Right atrium auricular region (tissue), 2 donors: ENCODE measurements at regions not wholly inside any gene's neighbourhood (a gene's known extent, or its start where the extent isn't known, plus 50 kb on each side); places are given as distances from the start of the nearest gene placed in this dataset.

Experiments used
- DNase-seq: peaks from one replicate; pipeline ENCODE4 v3.0.0-alpha.2; 2019; ENCODE audit warnings: low spot score
- H3K27ac ChIP-seq, 2 donors: fragments of 200-600 bp; sonication (generic); 1 replicate in 1 of 2; 2 replicates in 1 of 2; pipeline ENCODE4 v1.5.1; 2016 to 2019
- H3K27me3 ChIP-seq, 2 donors: fragments of 200-600 bp; sonication (generic); one replicate each; pipeline versions ENCODE4 v1.5.1 to v1.6.0; 2017 to 2019
- H3K36me3 ChIP-seq: fragments of 200-600 bp; sonication (generic); one replicate; pipeline ENCODE4 v1.5.1; 2016
- H3K4me1 ChIP-seq, 2 donors: fragments of 200-600 bp; sonication (generic); one replicate each; pipeline versions ENCODE4 v1.5.1 to v1.6.0; 2017 to 2019
- H3K4me3 ChIP-seq, 2 donors: fragments of 200-600 bp; sonication (generic); 1 replicate in 1 of 2; 2 replicates in 1 of 2; pipeline ENCODE4 v1.5.1; 2017 to 2019; ENCODE audit warnings: mild to moderate bottlenecking in 1 of 2, moderate library complexity in 1 of 2
- H3K9me3 ChIP-seq, 2 donors: fragments of 200-600 bp; sonication (generic); one replicate each; pipeline ENCODE4 v1.5.1; 2019
- CTCF ChIP-seq, 2 donors: fragments of 200-600 bp; sonication (generic); IDR thresholded peaks; one replicate each; pipeline ENCODE4 v1.5.1; 2019; ENCODE audit warnings: antibody characterized with exemption in 2 of 2

- no peak overlapping the region for H3K4me3 ChIP-seq
- peaks cover 0 to 24% of the 10 kb centered on the region in 2 donors for H3K4me1 ChIP-seq
- H3K27ac ChIP-seq, result no peak overlapping the region
- no peaks in the 10 kb centered on the region for H3K36me3 ChIP-seq
- no peaks in the 10 kb centered on the region for H3K27me3 ChIP-seq
- H3K9me3 ChIP-seq, result no peaks in the 10 kb centered on the region
- no peak for DNase-seq
- TF ChIP-seq CTCF (IDR thresholded peaks at IDR 0.05), result no peak
Measured at GRCh38 chr1:112061901-112062320, 72.4 kb upstream of the KCND3 start.

- H3K27ac ChIP-seq, result no peak overlapping the region
- peaks cover 0 to 12% of the 10 kb centered on the region in 2 donors for H3K4me1 ChIP-seq
- no peak for DNase-seq
Measured at GRCh38 chr1:112063781-112064728, 74.6 kb upstream of the KCND3 start.

GRCh38 chr1:112067989-112068388, 78.5 kb upstream of the KCND3 start:
- Histone ChIP-seq H3K4me1 (peaks cover 0 to 12% of the 10 kb centered on the region in 2 donors), H3K4me3 (no peak overlapping the region), H3K27ac (no peak overlapping the region), H3K9me3 (no peaks in the 10 kb centered on the region), H3K36me3 (no peaks in the 10 kb centered on the region), H3K27me3 (no peaks in the 10 kb centered on the region)
- DNase-seq, result no peak
- TF ChIP-seq CTCF (IDR thresholded peaks at IDR 0.05), result no peak

More at GRCh38 chr1:112063781-112064728, 74.6 kb upstream of the KCND3 start:
- Histone ChIP-seq H3K4me3 (no peak overlapping the region), H3K9me3 (no peaks in the 10 kb centered on the region), H3K27me3 (no peaks in the 10 kb centered on the region), H3K36me3 (no peaks in the 10 kb centered on the region)
- no peak for TF ChIP-seq CTCF (IDR thresholded peaks at IDR 0.05)

- DNase-seq, result no peak
- Histone ChIP-seq H3K4me3 (no peak overlapping the region), H3K4me1 (no peaks in the 10 kb centered on the region), H3K27me3 (no peaks in the 10 kb centered on the region), H3K36me3 (no peaks in the 10 kb centered on the region), H3K9me3 (no peaks in the 10 kb centered on the region), H3K27ac (no peak overlapping the region)
- no peak for TF ChIP-seq CTCF (IDR thresholded peaks at IDR 0.05)
Measured at GRCh38 chr1:112070677-112071076, 81.2 kb upstream of the KCND3 start.

- no peaks in the 10 kb centered on the region for H3K4me1 ChIP-seq
- H3K9me3 ChIP-seq, result no peaks in the 10 kb centered on the region
- no peaks in the 10 kb centered on the region for H3K27me3 ChIP-seq
- no peak for DNase-seq
- H3K36me3 ChIP-seq, result no peaks in the 10 kb centered on the region
- TF ChIP-seq CTCF (IDR thresholded peaks at IDR 0.05), result no peak
- no peak overlapping the region for H3K4me3 ChIP-seq
- H3K27ac ChIP-seq, result no peak overlapping the region
Measured at GRCh38 chr1:112074711-112075110, 85.2 kb upstream of the KCND3 start.
